WTC11 (cell line): ENCODE measurements at regions not wholly inside any gene's neighbourhood (a gene's known extent, or its start where the extent isn't known, plus 50 kb on each side); places are given as distances from the start of the nearest gene placed in this dataset.
A peak's percentile ranks its signal among the peaks of the same experiment; 100 is the strongest.

Experiments used
- ATAC-seq: fragments of 200-7000 bp; cut with Tn5 transposase; 2 replicates; pipeline ENCODE4 v1.10.0; 2021; ENCODE audit warnings: mild to moderate bottlenecking, moderate library complexity
- CTCF ChIA-PET: fragments of 300-600 bp; sonication (Branson Sonifier 250); formaldehyde crosslinking; loops from one replicate; lab custom pipeline; 2021; ENCODE audit warnings: antibody characterized with exemption; lab: Charles Lee
- POLR2A ChIA-PET: fragments of 350-600 bp; sonication (Branson Sonifier 250); formaldehyde crosslinking; loops from one replicate; lab custom pipeline; 2021; ENCODE audit warnings: antibody characterized with exemption; lab: Charles Lee
- DNase-seq: peaks from one replicate; pipeline ENCODE4 v3.0.0; 2021; ENCODE audit warnings: low spot score
- H3K27ac Mint-ChIP-seq: 2 replicates; pipeline ENCODE4 v1.8.0; 2021; ENCODE audit warnings: mixed read lengths
- H3K27me3 Mint-ChIP-seq: 2 replicates; pipeline ENCODE4 v1.8.0; 2021; ENCODE audit warnings: low read depth, mild to moderate bottlenecking, moderate library complexity, mixed read lengths
- H3K36me3 Mint-ChIP-seq: 2 replicates; pipeline ENCODE4 v1.8.0; 2021; ENCODE audit warnings: mixed read lengths
- H3K4me1 Mint-ChIP-seq: 2 replicates; pipeline ENCODE4 v1.8.0; 2022; ENCODE audit warnings: mixed read lengths
- H3K4me3 Mint-ChIP-seq: 2 replicates; pipeline ENCODE4 v1.8.0; 2021; ENCODE audit warnings: mild to moderate bottlenecking, moderate library complexity, mixed read lengths
- H3K9me3 Mint-ChIP-seq: 2 replicates; pipeline ENCODE4 v1.8.0; 2021; ENCODE audit warnings: mixed read lengths
- ARID4B ChIP-seq: sonication (generic); formaldehyde crosslinking; IDR thresholded peaks from 2 replicates; pipeline ENCODE4 v1.8.0; 2023; ENCODE audit warnings: missing genetic modification reagents, mild to moderate bottlenecking, borderline replicate concordance
- CBFB ChIP-seq: sonication (generic); formaldehyde crosslinking; IDR thresholded peaks from 2 replicates; pipeline ENCODE4 v1.8.1; 2022; ENCODE audit warnings: mild to moderate bottlenecking, low read depth, missing genetic modification reagents
- CTCF ChIP-seq: fragments of 200-600 bp; IDR thresholded peaks from 2 replicates; pipeline ENCODE4 v1.8.0; 2022; ENCODE audit warnings: antibody characterized with exemption
- E2F5 ChIP-seq: sonication (generic); formaldehyde crosslinking; IDR thresholded peaks from 2 replicates; pipeline ENCODE4 v1.8.1; 2022; ENCODE audit warnings: mild to moderate bottlenecking, moderate library complexity, missing genetic modification reagents
- EMX1 ChIP-seq: fragments of 250-450 bp; sonication (Bioruptor Pico); IDR thresholded peaks from 2 replicates; pipeline ENCODE4 v1.8.0; 2021; ENCODE audit warnings: mild to moderate bottlenecking
- ETV6 ChIP-seq: sonication (generic); formaldehyde crosslinking; IDR thresholded peaks from 2 replicates; pipeline ENCODE4 v1.8.1; 2022; ENCODE audit warnings: mild to moderate bottlenecking, missing genetic modification reagents
- GRHL2 ChIP-seq: fragments of 250-450 bp; sonication (Bioruptor Pico); IDR thresholded peaks from 2 replicates; pipeline ENCODE4 v1.8.0; 2022; ENCODE audit warnings: mild to moderate bottlenecking, moderate library complexity; ENCODE audit not compliant: insufficient replicate concordance, severe bottlenecking
- NR1H2 ChIP-seq: sonication (generic); formaldehyde crosslinking; IDR thresholded peaks from 2 replicates; pipeline ENCODE4 v1.9.0; 2021; ENCODE audit warnings: mild to moderate bottlenecking, moderate library complexity, missing genetic modification reagents
- TCF7 ChIP-seq: sonication (generic); formaldehyde crosslinking; IDR thresholded peaks from 2 replicates; pipeline ENCODE4 v1.8.0; 2022; ENCODE audit warnings: mild to moderate bottlenecking, low read depth, missing genetic modification reagents, moderate library complexity
- TP53 ChIP-seq: sonication (generic); formaldehyde crosslinking; IDR thresholded peaks from 2 replicates; pipeline ENCODE4 v1.8.1; 2023; ENCODE audit warnings: mild to moderate bottlenecking, missing genetic modification reagents
- ZBTB43 ChIP-seq: sonication (generic); formaldehyde crosslinking; IDR thresholded peaks from 2 replicates; pipeline ENCODE4 v1.8.1; 2023; ENCODE audit warnings: mild to moderate bottlenecking, missing genetic modification reagents
- ZNF121 ChIP-seq: sonication (generic); formaldehyde crosslinking; IDR thresholded peaks from 2 replicates; pipeline ENCODE4 v1.8.0; 2023; ENCODE audit warnings: missing genetic modification reagents
- ZNF317 ChIP-seq: sonication (generic); formaldehyde crosslinking; IDR thresholded peaks from 2 replicates; pipeline ENCODE4 v1.8.1; 2023; ENCODE audit warnings: low read depth, mild to moderate bottlenecking, moderate library complexity, missing genetic modification reagents, borderline replicate concordance
- ZSCAN18 ChIP-seq: fragments of 250-450 bp; sonication (Bioruptor Pico); IDR thresholded peaks from 2 replicates; pipeline ENCODE4 v2.1.2; 2022; ENCODE audit warnings: mild to moderate bottlenecking, moderate library complexity

GRCh38 chr14:101628471-101628966 is 67.2 kb downstream of the DIO3 start (continued):
- TF ChIP-seq CTCF, result peak; percentile 96
- no peak for TF ChIP-seq TP53
- TF ChIP-seq GRHL2 (CRISPR knock-in tag), result no peak
- no peak for TF ChIP-seq ETV6 (CRISPR knock-in tag)
- TF ChIP-seq NR1H2, result no peak

GRCh38 chr14:101628975-101629374 is 67.7 kb downstream of the DIO3 start:
- TF ChIP-seq CBFB (no peak), ARID4B (CRISPR knock-in tag) (no peak), E2F5 (CRISPR knock-in tag) (no peak), ZSCAN18 (CRISPR knock-in tag) (no peak), ZNF121 (CRISPR knock-in tag) (peak; percentile 5; the same call in 1 of the 2 replicates), TCF7 (CRISPR knock-in tag) (no peak), ZNF317 (CRISPR knock-in tag) (no peak), ZBTB43 (CRISPR knock-in tag) (no peak), EMX1 (CRISPR knock-in tag) (no peak)
- Mint-ChIP-seq H3K27me3 (peaks cover 23% of the 10 kb centered on the region), H3K4me3 (no peak overlapping the region), H3K9me3 (no peaks in the 10 kb centered on the region), H3K27ac (no peak overlapping the region), H3K4me1 (peaks cover 6% of the 10 kb centered on the region), H3K36me3 (no peaks in the 10 kb centered on the region)
- ChIA-PET POLR2A (no interaction called here), CTCF (interaction anchor here (0.6 to 1.1 kb wide), 13 partner anchors 9 to 731 kb away, joined by 3 to 6 read pairs (median 3); no protein-coding TSS in a partner anchor)
- DNase-seq, result no peak
- no peak for ATAC-seq
